Inflammatory macrophage treated with lipopolysaccharide for 1 hour (primary cell): ENCODE measurements at regions not wholly inside any gene's neighbourhood (a gene's known extent, or its start where the extent isn't known, plus 50 kb on each side); places are given as distances from the start of the nearest gene placed in this dataset.
A peak's percentile ranks its signal among the peaks of the same experiment; 100 is the strongest.

Experiments used
- DNase-seq, 2 donors: peaks; one replicate each; pipeline ENCODE4 v3.0.0-alpha.2; 2020 to 2022

DNA sequence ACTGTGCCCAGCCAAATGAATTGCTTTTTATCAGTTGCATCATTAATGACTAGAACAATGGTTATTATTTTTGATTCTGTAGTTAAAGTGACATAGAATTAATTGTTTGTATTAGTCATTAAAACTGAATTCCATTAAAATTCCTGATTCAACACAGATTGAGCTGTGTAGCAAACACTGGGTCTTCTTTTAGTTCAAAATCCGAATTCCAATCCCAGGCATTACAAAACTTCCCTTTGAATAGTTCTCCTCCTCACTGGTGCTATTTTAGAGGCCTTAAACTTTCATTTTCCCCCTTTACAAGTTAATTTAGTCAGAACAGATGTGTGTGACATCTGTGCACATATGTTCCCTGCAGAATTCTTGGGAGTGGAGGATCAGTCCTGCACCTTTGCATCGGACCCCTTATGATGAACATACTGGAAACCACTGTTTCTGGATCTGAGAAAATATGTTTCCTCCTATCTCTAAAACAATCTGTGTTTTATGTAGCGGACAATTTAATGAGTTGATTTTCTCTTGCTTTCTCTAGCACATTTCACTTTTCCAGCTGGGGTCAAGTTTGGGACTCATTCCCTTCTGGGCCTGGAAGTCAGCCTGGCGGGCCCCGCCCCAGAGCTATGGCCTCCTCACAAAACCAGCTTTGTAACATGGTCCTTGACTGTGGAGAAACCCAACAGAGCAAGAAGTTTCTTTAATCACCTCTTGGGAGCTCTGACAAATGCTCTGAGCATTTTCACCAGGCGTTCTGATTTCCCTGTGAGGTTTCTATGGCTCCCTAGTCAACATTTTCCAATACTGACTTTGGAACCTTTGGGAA, 87.9 kb upstream of the MAMDC2 start:
- no peak for DNase-seq

GRCh38 chr9:69961843-69962242, 81.8 kb upstream of the MAMDC2 start:
- DNase-seq, result no peak

GRCh38 chr9:69963803-69964202, 79.8 kb upstream of the MAMDC2 start:
- DNase-seq, result no peak

DNA sequence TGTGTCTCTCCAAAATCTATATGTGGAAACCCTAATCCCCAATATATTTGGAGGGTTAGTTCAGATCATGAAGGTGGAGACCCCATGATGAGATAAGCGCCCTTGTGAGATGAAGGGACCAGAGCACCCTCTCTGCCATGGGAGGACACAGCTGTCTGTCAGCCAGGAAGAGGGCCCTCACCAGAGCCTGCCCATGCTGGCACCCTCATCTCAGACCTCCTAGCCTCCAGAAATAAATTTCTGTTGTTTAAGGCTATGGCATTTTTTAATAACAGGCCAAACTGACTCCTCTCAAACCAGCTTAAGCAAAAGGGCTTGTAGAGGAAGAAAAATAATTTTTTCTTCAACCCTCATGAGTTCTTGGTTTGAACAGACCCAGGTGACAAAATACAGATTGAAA, 79.2 kb upstream of the MAMDC2 start:
- no peak for DNase-seq

DNA sequence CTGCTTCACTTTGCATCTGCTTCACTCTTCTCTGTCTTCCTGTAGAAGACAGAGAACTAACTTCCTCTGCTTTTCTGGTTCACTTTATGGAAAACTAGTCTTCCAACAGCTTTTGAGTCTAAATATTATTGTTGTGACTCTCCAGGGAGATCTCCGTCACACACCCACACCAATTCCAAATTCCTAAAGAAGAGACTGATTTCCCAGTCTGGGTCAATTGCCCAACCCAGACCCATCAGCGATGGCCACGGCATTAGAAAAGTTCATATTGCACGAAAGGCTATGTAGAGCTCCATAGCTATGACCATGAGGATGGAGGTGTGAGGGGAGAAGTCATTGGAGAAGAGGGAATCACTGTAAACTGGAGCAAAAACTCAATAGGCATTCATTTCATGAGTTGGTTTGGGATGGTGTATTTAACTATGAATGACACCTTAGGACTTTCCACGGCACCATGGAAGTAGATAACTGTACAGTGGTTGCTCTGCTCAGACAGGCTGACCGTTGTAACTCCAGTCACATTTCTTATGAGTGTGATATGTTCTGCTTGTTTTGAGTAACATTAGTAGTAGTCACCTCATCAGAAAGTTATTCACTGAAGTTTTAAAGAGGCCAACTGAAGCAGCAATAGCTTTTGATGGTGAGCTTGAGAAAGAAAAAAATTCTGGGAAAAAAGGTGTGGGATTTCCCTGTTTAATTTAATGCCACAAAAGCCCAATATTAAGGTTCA, 78.1 kb upstream of the MAMDC2 start:
- DNase-seq, result no peak

DNA sequence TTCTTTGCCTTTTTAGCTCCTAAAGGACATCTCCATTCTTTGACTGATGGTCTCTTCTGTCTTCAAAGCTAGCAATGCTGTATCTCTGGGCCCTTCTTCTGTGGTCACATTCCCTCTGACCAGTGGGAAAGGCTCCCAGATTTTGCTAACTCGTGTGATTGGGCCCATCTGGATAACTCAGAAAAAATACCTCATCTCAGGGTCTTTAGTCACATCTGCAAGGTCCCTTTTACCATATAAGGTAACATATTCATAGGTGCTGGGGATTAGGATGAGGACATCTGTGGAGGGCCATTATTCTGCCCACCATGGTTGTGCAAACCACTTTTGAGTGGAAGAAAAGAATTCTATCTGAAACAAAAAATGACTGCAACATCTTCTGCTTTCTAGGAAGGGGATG, 76.3 kb upstream of the MAMDC2 start:
- DNase-seq, result no peak

- no peak for DNase-seq
Observed at GRCh38 chr9:69970001-69970533, 73.6 kb upstream of the MAMDC2 start.

DNA sequence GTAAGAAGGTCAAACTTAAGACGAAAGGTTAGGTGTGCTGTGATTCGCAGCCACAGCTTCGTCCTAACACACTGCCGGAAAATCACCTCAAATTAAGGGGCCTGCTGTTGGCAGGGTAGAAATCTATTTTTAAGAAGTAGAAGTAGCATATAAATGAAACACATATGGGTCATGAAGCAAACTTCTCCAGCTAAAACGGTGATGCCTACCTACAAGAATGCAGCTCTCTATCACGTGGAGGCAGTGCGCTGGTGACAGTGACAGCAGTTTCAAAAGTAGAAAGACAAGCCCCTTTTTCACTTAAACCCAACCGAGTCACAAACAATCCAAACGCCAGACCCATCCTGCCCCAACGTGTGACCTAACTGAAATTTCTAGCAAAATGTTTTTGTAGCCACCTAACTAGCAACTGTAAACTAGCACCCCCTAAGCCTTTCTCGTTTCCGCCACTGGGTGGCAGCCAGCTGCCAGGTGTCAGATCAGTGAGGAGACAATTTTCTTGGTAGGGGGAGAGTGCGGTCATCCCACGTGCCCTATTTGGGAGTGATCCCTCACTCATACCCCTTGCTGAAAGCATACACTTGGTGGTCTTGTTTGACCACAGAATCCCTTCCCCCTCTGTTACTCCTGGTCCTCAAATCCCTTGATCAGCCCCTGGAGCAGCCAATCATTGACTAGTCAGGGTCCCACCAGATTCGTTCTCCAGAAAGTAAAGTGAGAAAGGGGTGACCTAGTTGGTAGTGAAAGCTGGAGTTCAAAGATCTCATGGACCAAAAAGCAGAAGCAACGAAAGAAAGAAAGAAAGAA, 71.8 kb upstream of the MAMDC2 start:
- peak; percentile 21 to 71 for DNase-seq

GRCh38 chr9:69975681-69976080, 68.0 kb upstream of the MAMDC2 start:
- no peak for DNase-seq

- no peak for DNase-seq
Observed at GRCh38 chr9:69976152-69976551, 67.5 kb upstream of the MAMDC2 start.

GRCh38 chr9:69980041-69980440, 63.6 kb upstream of the MAMDC2 start:
- no peak for DNase-seq

- no peak for DNase-seq
Observed at GRCh38 chr9:69980591-69980990, 63.1 kb upstream of the MAMDC2 start.

- no peak for DNase-seq
Observed at GRCh38 chr9:69981686-69982445, 61.8 kb upstream of the MAMDC2 start.

DNA sequence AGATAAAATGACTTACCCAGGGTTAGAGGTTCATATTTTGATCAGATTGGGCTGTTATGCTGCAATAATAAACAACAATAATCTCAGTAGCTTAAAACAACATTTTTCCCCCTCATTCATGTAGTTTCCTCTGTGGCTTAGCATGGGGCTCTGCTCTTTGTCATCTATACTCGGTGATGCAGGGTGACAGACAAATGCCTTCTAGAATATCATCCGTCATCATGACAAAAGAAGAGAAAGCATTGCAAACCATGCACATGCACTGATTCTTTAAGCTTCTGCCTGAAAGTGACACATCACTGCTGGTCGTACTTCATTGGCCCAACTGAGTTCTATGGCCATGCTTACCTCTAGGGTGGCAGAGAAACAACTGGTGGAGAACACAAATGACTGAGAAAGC, 58.8 kb upstream of the MAMDC2 start:
- no peak for DNase-seq

- DNase-seq, result no peak
Observed at GRCh38 chr9:69985971-69986370, 57.7 kb upstream of the MAMDC2 start.

DNA sequence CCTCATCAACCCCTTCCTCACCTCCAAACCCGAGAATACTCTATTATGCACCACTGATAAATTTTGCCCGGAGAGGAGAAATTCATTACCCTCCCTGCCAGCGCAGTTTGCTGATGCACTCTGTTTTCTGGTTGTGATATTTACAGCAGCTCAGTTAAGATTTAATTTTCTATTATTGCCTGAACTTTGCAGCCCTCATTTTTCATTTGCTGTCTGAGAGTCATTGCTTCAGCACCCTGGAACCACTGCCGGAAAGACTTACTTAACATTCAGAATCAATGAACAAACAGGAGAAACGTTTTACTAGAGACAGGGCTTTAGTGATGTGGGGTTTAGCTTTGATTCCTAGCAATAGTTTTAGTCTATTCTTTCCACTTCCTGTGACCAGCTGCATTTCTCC, 56.7 kb upstream of the MAMDC2 start:
- DNase-seq, result no peak

DNA sequence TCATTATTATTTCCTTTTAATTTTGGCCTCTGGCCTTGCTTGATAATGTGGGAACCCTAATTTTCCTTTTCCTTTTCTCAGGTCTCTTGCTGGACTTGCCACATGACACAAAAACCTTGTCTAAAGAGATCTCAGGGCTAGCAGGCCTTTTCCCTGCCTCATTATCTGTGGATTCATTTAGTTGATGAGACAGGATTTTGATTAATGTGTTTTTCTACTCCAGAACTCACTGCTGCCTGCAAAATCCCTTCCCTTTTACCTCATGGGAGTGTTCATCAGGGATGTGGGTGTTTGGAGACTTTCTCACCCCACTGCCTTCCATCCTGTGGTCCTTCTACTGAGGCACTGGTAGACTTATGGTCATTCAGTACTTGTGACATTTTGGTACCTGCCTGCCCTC, 56.2 kb upstream of the MAMDC2 start:
- DNase-seq, result no peak

- DNase-seq, result no peak
Observed at GRCh38 chr9:69993110-69993509, 50.5 kb upstream of the MAMDC2 start.
